Endothelial cell of umbilical vein (primary cell): ENCODE measurements at regions not wholly inside any gene's neighbourhood (a gene's known extent, or its start where the extent isn't known, plus 50 kb on each side); places are given as distances from the start of the nearest gene placed in this dataset.

ENCODE experiments used
- BruUV-seq: library from RNA; stranded (reverse); fragments of 400-500 nt; replicated peaks from 2 replicates; lab custom pipeline; 2021; lab: Mats Ljungman, UMichigan
- CTCF ChIA-PET: fragments of 300-600, 350-600 bp; sonication (Branson Sonifier 250); formaldehyde crosslinking; loops from one replicate; lab custom pipeline; 2021; ENCODE audit warnings: antibody characterized with exemption, inconsistent platforms; lab: Charles Lee
- POLR2A ChIA-PET: fragments of 300-600, 350-600 bp; sonication (Branson Sonifier 250); formaldehyde crosslinking; loops from one replicate; lab custom pipeline; 2021; ENCODE audit warnings: antibody characterized with exemption, inconsistent platforms; lab: Charles Lee
- DNase-seq: peaks from one replicate; pipeline ENCODE4 v3.0.0-alpha.2; 2011; ENCODE audit warnings: low read depth, low spot score
- FAIRE-seq: peaks from 2 replicates; lab custom pipeline; 2011; peaks lifted over from hg19 to GRCh38; lab: Jason Lieb, UNC
- H2AFZ ChIP-seq: 2 replicates; pipeline ENCODE4 v1.6.0; 2012; ENCODE audit warnings: low read depth, low read length, control low read depth, inconsistent platforms
- H3K27ac ChIP-seq: 2 replicates; pipeline ENCODE4 v1.5.1; 2011; ENCODE audit warnings: low read depth, mild to moderate bottlenecking, control low read depth, low read length, moderate library complexity; ENCODE audit not compliant: insufficient read depth
- H3K27me3 ChIP-seq, 2 experiments: 2 replicates each; pipeline versions ENCODE4 v1.6.0 to v1.6.1; 2011; ENCODE audit warnings: low read length in 2 of 2, mixed read lengths in 1 of 2; ENCODE audit not compliant: control insufficient read depth in 2 of 2, insufficient read depth in 2 of 2
- H3K36me3 ChIP-seq, 2 experiments: 2 replicates in 1 of 2; 3 replicates in 1 of 2; pipeline ENCODE4 v1.5.1; 2011; ENCODE audit warnings: low read length in 2 of 2, mild to moderate bottlenecking in 1 of 2, moderate library complexity in 1 of 2; ENCODE audit not compliant: control insufficient read depth in 2 of 2, insufficient read depth in 2 of 2; ENCODE audit errors: extremely low read depth in 1 of 2
- H3K4me1 ChIP-seq: 3 replicates; pipeline ENCODE4 v1.5.1; 2011; ENCODE audit warnings: mild to moderate bottlenecking, low read length; ENCODE audit not compliant: control insufficient read depth, insufficient read depth; ENCODE audit errors: extremely low read depth
- H3K4me2 ChIP-seq: 2 replicates; pipeline ENCODE4 v1.6.1; 2011; ENCODE audit warnings: low read length, control low read depth, mixed read lengths; ENCODE audit not compliant: insufficient read depth
- H3K4me3 ChIP-seq, 3 experiments: fragments of 200-600 bp in 1 of 3; sonication (generic), shearing (Covaris generic) in 1 of 3; replicated peaks in 1 of 3; 2 replicates each; pipeline ENCODE4 v1.5.1; 2011 to 2016; ENCODE audit warnings: control low read depth in 3 of 3, low read length in 3 of 3, mild to moderate bottlenecking in 2 of 3, inconsistent platforms in 1 of 3, low read depth in 1 of 3, moderate library complexity in 1 of 3; ENCODE audit not compliant: insufficient read depth in 1 of 3
- H3K79me2 ChIP-seq: 2 replicates; pipeline ENCODE4 v1.6.0; 2012; ENCODE audit warnings: low read length, inconsistent platforms; ENCODE audit not compliant: control insufficient read depth, insufficient read depth
- H3K9ac ChIP-seq: replicated peaks from 2 replicates; pipeline ENCODE3; 2011; ENCODE audit warnings: low read length, control low read depth; ENCODE audit not compliant: insufficient read depth; ENCODE audit errors: extremely low read depth
- H3K9me1 ChIP-seq: replicated peaks from 3 replicates; pipeline ENCODE4 v1.6.0; 2011; ENCODE audit warnings: mild to moderate bottlenecking, low read length; ENCODE audit not compliant: control insufficient read depth, insufficient read depth; ENCODE audit errors: extremely low read depth
- H3K9me3 ChIP-seq: replicated peaks from 2 replicates; pipeline ENCODE4 v1.5.1; 2012; ENCODE audit warnings: low read length, inconsistent platforms; ENCODE audit not compliant: control insufficient read depth, insufficient read depth
- H4K20me1 ChIP-seq: replicated peaks from 2 replicates; pipeline ENCODE3; 2011; ENCODE audit warnings: mild to moderate bottlenecking, low read length; ENCODE audit not compliant: control insufficient read depth, insufficient read depth; ENCODE audit errors: extremely low read depth
- CTCF ChIP-seq, 2 donors: IDR thresholded peaks; 1 replicate in 1 of 2; 2 replicates in 1 of 2; pipeline ENCODE4 v1.5.1; 2011; ENCODE audit warnings: low read length in 2 of 2, mild to moderate bottlenecking in 2 of 2, moderate library complexity in 2 of 2, control low read depth in 1 of 2, inconsistent platforms in 1 of 2, low read depth in 1 of 2; ENCODE audit not compliant: insufficient read depth in 1 of 2; ENCODE audit errors: extremely low read depth in 1 of 2
- EZH2 ChIP-seq: IDR thresholded peaks from 2 replicates; pipeline ENCODE4 v1.6.1; 2012; ENCODE audit warnings: borderline replicate concordance, low read depth, mild to moderate bottlenecking, moderate library complexity, low read length, inconsistent platforms; ENCODE audit not compliant: severe bottlenecking
- FOS ChIP-seq: IDR thresholded peaks from 2 replicates; pipeline ENCODE4 v1.6.1; 2011; ENCODE audit warnings: mild to moderate bottlenecking, low read length, moderate library complexity, borderline replicate concordance; ENCODE audit not compliant: insufficient read depth
- GATA2 ChIP-seq: IDR thresholded peaks from 2 replicates; pipeline ENCODE4 v1.7.0; 2011; ENCODE audit warnings: low read depth, mild to moderate bottlenecking, moderate library complexity, mixed read lengths, low read length; ENCODE audit not compliant: insufficient read length, insufficient read depth
- JUN ChIP-seq: IDR thresholded peaks from 2 replicates; pipeline ENCODE4 v1.6.1; 2011; ENCODE audit warnings: borderline replicate concordance, low read depth; ENCODE audit not compliant: insufficient read length, insufficient read depth
- MAX ChIP-seq: IDR thresholded peaks from 2 replicates; pipeline ENCODE4 v1.6.1; 2011; ENCODE audit not compliant: insufficient read depth, insufficient read length
- MYC ChIP-seq: IDR thresholded peaks from one replicate; pipeline ENCODE4 v1.6.1; 2011; ENCODE audit warnings: mild to moderate bottlenecking, low read depth, low read length
- POLR2A ChIP-seq: IDR thresholded peaks from 2 replicates; pipeline ENCODE4 v1.6.1; 2012; ENCODE audit warnings: low read depth, mild to moderate bottlenecking, control low read depth, low read length
- POLR2AphosphoS5 ChIP-seq: IDR thresholded peaks from 2 replicates; pipeline ENCODE4 v1.6.1; 2012; ENCODE audit warnings: low read depth, mild to moderate bottlenecking, control low read depth, low read length, moderate library complexity; ENCODE audit not compliant: insufficient read depth
- dilution Hi-C: fragments of 300-500 bp; cut with MboI; formaldehyde crosslinking; loops from one replicate; pipeline ENCODE4 v1.15.0; 2019; ENCODE audit warnings: low sequenced_read_pairs; ENCODE audit not compliant: extremely low pct_ligation_motif_present
- intact Hi-C: fragments of 100-400 bp; cut with micrococcal nuclease; formaldehyde crosslinking; loops from one replicate; pipeline ENCODE4 v1.10.0; 2022

GRCh38 chr6:48318670-48319069, 207.7 kb upstream of the PTCHD4 start:
- H3K4me1 ChIP-seq, result no peaks in the 10 kb centered on the region
- H3K4me3 ChIP-seq, result no peak overlapping the region
- TF ChIP-seq JUN (peak; percentile 12), MAX (no peak)
- ChIA-PET CTCF (no interaction called here), POLR2A (no interaction called here)
- no peaks in the 10 kb centered on the region for H3K36me3 ChIP-seq
- H3K79me2 ChIP-seq, result no peaks in the 10 kb centered on the region
- FAIRE-seq (no peak), DNase-seq (peak; percentile 47)
- no peaks in the 10 kb centered on the region for H3K27me3 ChIP-seq
- H3K4me2 ChIP-seq, result no peak overlapping the region
- H3K9me3 ChIP-seq, result no peaks in the 10 kb centered on the region
- no peaks in the 10 kb centered on the region for H4K20me1 ChIP-seq
- no peak overlapping the region for H2AFZ ChIP-seq
- H3K9ac ChIP-seq, result no peak overlapping the region
- intact Hi-C loops, result loop anchor here (10.0 kb wide), 1 partner anchor 446 kb away; no protein-coding TSS in a partner anchor
- dilution Hi-C loops, result no loop called here
- H3K27ac ChIP-seq, result no peak overlapping the region
- H3K9me1 ChIP-seq, result no peaks in the 10 kb centered on the region
- BruUV-seq, result no TSS peak

GRCh38 chr6:48315915-48316314, 204.9 kb upstream of the PTCHD4 start:
- CTCF ChIA-PET, result no interaction called here

More at GRCh38 chr6:48315915-48316314, 204.9 kb upstream of the PTCHD4 start:
- DNase-seq, result no peak
- TF ChIP-seq FOS, result no peak
- TF ChIP-seq POLR2A, result no peak
- no peak for TF ChIP-seq MAX
- TF ChIP-seq GATA2, result no peak
- TF ChIP-seq CTCF (IDR thresholded peaks at IDR 0.05; ENCODE audit: extremely low read depth in 1 of 2, insufficient read depth in 1 of 2, low read depth in 1 of 2, low read length in 2 of 2), result no peak
- no peak for TF ChIP-seq JUN
- TF ChIP-seq POLR2AphosphoS5, result no peak
- TF ChIP-seq EZH2, result no peak
- TF ChIP-seq MYC, result no peak
- H3K4me3 ChIP-seq, result no peak overlapping the region
- no peak overlapping the region for H2AFZ ChIP-seq
- POLR2A ChIA-PET, result no interaction called here
- H3K9ac ChIP-seq, result no peak overlapping the region
- H3K4me1 ChIP-seq, result no peaks in the 10 kb centered on the region
- intact Hi-C loops (loop anchor here (10.0 kb wide), 1 partner anchor 449 kb away; no protein-coding TSS in a partner anchor), dilution Hi-C loops (no loop called here)
- no peaks in the 10 kb centered on the region for H3K27me3 ChIP-seq
- BruUV-seq, result no TSS peak
- FAIRE-seq, result no peak
- no peaks in the 10 kb centered on the region for H3K9me3 ChIP-seq
- no peak overlapping the region for H3K4me2 ChIP-seq
- H3K27ac ChIP-seq, result no peak overlapping the region
- no peaks in the 10 kb centered on the region for H3K9me1 ChIP-seq
- H3K36me3 ChIP-seq, result no peaks in the 10 kb centered on the region
- no peaks in the 10 kb centered on the region for H4K20me1 ChIP-seq
- H3K79me2 ChIP-seq, result no peaks in the 10 kb centered on the region
